Activated CD8-positive, alpha-beta memory T cell treated with anti-CD3 and anti-CD28 coated beads for 48 hours (primary cell): ENCODE measurements at regions not wholly inside any gene's neighbourhood (a gene's known extent, or its start where the extent isn't known, plus 50 kb on each side); places are given as distances from the start of the nearest gene placed in this dataset.

Source experiments
- DNase-seq, 3 experiments: peaks; one replicate each; pipeline ENCODE4 v3.0.0-alpha.2; 2020; ENCODE audit warnings: low read depth in 2 of 3, low spot score in 2 of 3

- DNase-seq: no peak
Measured at GRCh38 chr13:99717959-99718674, 216.8 kb downstream of the TM9SF2 start.

DNA sequence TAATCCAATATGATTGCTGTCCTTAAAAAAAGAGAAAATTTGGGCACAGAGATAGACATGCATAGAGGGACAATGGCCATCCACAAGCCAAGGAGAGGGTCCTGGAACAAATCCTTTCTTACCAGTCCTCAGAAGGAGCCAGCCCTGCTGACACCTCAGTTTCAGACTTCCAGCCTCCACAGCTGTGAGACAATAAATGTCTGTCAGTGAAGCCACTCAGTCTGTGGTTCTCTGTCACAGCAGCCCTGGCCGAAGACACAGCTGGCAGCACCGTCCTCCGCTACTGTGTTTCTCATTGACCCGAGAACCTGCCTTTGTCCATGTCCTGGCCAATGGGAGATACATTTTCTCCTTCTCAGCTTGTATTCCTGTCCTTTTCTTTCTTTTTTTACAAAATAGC lies 207.9 kb downstream of the TM9SF2 start:
- DNase-seq: no peak

DNA sequence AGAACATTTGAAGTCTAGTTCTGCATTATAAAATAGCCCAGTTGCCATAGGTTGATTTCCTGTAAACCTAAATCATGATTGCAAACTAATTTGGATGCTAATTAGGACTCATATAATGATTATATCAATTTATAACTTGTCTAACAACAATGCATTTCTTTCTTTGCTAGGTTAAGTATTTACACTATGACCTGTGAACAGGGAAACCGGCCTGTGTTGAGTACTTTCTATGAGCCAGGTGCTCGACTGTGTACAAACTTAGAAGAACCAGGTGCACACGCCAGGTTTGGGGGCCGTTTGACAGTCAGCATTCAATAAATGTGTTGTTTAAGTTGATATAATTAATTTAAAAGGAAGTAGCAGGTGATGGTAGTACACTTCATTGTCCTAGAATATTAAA lies 203.1 kb downstream of the TM9SF2 start:
- DNase-seq: no peak

DNA sequence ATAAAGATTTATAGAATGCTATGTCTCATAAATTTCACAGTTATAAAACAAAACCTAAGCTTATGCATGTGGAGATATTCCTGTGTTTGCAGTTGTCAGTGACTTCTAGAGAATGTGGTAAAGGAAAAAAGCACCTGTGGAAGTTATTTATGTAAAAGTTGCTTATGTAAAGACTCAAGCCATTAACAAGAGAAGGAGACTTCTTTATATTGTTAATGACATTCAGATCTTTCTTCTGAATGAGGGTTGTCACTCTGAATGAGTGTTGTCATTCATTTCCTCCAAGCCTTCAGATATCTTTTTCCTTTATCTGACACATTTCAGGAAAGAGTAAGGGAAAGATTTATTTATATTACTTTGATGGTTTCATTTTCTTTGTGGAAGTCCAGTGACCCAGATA lies 202.6 kb downstream of the TM9SF2 start:
- no peak for DNase-seq

DNA sequence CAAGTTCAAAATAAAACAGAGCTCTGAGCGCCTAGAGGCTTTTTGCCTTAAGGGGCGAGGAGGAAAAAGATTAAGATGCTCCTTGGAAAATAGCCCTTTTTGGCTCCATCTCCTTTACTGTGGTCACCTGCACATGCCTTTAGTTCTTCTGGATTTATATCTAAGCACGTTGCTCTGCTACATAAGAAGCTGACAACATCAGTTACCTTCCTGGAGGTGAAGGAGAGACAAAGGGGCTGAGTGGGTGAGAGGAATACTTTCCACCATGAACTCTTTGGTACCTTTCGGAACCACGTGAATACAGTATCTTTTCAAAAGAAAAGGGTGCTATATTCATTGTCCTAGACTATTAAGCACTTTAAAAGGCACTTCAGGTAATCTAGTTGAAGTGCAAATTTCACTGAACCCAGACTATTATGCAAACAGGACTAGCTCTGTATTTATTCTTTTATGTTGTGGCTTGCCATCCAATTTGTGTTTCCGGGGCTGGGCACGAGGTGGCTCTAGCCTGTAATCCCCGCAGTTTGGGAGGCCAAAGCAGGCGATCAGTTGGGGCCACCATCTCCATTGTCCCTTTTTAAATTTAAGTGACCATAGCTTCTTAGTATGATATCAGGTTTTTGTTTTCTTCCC lies 201.5 kb downstream of the TM9SF2 start:
- no peak for DNase-seq

DNA sequence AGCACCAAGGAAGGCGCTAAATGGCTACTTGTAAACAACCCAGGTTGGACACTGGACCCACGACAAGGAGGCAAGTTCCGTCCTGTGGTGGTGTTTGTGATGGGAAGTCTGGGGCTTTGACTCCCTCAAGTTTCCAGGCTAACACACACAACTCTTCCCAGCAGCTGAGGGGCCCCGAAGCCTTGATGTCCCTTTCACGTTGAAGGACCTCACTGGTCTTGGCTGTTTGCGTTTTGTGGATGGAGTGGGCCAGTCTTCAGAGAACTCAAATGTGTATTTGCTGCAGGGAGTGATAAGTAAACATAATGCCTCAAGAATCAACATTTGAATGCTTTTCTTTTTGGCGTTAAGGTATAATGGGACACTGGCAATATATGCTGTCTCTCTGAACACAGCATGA lies 199.2 kb downstream of the TM9SF2 start:
- no peak for DNase-seq

DNA sequence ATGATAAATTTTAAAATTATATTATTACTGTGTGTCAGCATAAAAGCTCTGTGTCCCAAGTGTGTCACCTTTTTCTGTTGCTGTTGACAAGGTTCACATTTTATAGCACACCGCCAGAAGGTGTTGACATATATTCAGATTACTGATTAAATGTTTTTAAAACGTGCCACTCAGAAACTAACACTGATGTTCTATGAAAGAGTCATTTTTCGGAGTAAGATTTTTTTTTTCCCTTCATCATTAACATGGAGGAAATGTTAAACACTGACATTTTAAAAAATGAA lies 197.5 kb downstream of the TM9SF2 start:
- DNase-seq: no peak

DNA sequence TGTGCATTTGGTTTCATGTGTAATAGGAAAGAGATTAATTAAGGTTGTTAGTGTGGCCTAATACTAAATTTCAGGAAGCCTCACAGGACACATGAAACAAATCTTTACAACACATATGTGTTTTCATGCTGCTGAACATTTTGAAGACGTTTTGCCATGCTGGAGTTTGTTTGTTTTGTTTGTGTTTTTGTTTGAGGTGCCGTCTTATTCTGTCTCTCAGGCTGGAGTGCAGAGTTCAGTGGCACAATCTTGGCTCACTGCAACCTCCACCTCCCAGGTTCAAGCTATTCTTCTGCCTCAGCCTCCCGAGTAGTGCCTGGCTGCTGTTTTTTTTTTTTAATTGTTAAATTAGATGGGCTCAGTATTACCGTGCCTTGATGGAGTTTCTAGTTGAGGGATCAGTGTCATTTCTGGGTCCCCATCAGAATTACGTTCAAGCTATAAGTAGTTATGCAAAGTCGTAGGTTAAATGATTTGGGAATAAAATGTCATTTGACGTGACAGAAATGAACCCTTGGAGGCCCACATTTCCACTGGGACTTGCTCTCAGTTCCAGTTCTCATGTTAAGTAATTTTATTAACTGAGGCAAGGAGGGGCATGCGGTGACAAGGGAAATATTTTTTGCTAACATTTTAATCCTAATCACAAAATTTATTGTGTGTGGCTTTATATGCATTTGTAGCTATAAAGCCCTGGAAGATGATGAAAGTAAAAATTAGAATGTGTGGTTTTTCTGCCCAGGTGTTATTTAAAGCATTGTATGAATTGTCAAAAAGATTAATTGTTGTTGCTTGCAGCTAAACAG lies 196.9 kb downstream of the TM9SF2 start:
- no peak for DNase-seq

GRCh38 chr13:99695857-99696256 lies 194.6 kb downstream of the TM9SF2 start:
- no peak for DNase-seq

- no peak for DNase-seq
Measured at GRCh38 chr13:99693852-99694611, 192.8 kb downstream of the TM9SF2 start.

- DNase-seq: no peak
Measured at GRCh38 chr13:99693351-99693750, 192.1 kb downstream of the TM9SF2 start.

GRCh38 chr13:99692854-99693253 lies 191.6 kb downstream of the TM9SF2 start:
- no peak for DNase-seq

DNA sequence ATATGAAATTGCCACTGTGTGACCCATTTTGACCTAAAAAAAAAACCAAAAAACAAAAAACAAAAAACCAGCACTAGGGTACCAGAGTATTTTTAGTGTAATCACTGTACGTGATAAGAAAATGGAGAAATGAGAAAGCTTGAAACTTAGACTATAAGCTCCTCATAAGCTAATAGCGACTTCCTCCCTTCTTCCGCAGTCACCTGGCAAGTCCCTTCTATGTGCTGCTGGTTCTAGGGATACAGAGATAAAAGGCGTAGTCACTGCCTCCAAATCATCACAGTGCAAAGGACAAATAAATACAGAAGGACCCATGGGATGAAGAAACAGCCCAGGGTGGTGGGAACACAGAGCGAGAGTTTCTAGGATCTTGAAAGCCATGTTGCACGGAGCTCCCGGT lies 190.3 kb downstream of the TM9SF2 start:
- DNase-seq: no peak

- no peak for DNase-seq
Measured at GRCh38 chr13:99690426-99691174, 189.3 kb downstream of the TM9SF2 start.

- DNase-seq: no peak
Measured at GRCh38 chr13:99689955-99690354, 188.7 kb downstream of the TM9SF2 start.

- no peak for DNase-seq
Measured at GRCh38 chr13:99688776-99689175, 187.5 kb downstream of the TM9SF2 start.

- DNase-seq: no peak
Measured at GRCh38 chr13:99687723-99688397, 186.6 kb downstream of the TM9SF2 start.

DNA sequence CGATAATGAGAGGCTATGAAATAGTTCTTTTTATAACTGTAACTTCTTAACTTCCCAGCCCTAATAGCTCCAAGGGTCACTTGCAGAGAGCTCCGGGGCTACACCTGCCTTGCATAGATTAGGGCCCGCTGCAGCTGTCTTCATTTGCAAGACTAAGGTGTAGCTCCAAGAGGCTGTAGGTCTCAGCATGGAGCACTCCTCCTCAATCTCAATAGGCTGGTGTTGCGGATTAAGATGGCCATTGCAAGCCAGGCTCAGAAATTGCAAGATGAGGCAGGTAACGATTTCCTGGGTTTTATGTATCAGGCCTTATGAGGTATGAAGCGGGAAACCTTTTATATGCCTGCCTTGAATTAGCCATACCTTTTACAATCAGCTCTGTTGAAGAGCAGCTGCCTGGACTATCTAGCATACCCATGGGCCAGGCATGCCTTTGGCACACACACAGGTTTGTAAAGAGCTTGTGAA lies 185.7 kb downstream of the TM9SF2 start:
- DNase-seq: no peak

DNA sequence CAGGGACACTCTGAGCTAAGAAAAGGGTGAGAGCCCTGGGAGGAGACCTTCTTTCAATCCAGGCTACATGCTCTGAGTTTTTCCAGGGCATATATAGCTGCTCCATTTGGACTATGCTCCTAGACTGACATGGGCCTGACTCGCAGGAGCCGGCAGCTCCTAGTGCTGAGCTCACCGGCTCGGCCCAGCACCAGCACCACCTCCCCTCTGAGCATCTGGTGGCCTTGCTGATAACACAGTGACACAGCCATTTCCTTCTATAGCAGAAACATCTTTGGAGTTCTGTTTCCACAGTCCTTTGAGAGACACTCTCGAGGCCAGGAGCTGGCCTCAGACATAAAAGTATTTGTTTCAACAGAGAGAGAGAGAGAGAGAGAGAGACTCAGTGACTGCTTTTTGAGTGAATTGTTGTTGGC lies 184.9 kb downstream of the TM9SF2 start:
- no peak for DNase-seq

DNA sequence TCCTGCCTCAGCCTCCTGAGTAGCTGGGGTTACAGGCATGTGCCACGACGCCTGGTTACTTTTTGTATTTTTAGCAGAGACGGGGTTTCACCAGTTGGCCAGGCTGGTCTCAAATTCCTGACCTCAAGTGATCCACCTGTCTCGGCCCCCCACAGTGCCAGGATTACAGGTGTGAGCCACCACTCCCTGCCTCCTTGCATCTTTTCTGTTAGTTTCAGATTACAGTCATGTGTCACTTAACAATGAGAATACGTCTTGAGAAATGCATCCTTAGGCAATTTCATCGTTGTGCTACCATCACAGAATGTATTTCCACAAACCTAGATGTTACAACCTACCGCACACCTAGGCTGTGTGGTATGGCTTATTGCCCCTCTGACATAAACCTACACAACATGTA lies 180.4 kb downstream of the TM9SF2 start:
- no peak for DNase-seq
